Superior temporal gyrus (tissue), 1 donor: ENCODE measurements at regions not wholly inside any gene's neighbourhood (a gene's known extent, or its start where the extent isn't known, plus 50 kb on each side); places are given as distances from the start of the nearest gene placed in this dataset.

ENCODE experiments used
- DNase-seq: peaks from one replicate; pipeline ENCODE4 v3.0.0-alpha.2; 2016; ENCODE audit errors: extremely low spot score

DNA sequence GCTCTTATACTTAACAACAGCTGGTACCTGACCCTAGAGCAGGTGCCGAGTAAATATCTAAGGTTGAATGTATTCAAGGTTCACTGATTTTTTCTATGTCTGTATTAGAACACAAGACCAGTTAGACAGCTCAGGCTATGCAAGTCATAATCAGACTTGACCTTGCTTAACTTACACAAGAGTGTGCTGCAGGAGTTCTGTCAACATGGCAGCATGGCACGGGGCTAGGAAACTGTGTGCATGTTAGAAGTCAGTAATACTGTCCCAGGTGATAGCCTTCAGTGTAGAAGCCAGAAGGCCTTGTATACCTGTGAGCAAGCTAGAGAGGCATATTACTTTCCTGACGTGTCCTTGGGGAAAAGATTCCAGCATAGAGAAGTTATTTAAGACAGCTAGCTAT, 253.1 kb downstream of the FAT3 start:
- DNase-seq, result no peak

DNA sequence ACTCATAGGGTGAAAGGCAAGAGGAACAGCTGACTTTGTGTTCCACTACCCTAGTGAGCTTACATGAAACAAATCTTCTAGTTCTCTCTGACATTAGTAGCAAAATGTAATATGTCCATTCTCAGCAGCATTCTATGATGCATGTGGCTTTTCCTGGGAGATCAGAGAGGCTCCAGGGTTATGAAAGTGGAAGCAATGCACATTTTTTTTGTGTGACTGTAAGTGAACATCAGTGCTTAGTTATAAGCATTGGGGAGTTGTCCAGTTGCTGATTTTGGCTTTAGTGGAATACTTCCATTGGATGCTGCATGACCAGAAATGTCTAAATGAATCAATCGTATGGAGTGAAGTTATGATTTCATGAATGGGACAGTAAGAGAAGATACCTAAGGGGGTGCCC, 255.9 kb downstream of the FAT3 start:
- DNase-seq, result no peak

DNA sequence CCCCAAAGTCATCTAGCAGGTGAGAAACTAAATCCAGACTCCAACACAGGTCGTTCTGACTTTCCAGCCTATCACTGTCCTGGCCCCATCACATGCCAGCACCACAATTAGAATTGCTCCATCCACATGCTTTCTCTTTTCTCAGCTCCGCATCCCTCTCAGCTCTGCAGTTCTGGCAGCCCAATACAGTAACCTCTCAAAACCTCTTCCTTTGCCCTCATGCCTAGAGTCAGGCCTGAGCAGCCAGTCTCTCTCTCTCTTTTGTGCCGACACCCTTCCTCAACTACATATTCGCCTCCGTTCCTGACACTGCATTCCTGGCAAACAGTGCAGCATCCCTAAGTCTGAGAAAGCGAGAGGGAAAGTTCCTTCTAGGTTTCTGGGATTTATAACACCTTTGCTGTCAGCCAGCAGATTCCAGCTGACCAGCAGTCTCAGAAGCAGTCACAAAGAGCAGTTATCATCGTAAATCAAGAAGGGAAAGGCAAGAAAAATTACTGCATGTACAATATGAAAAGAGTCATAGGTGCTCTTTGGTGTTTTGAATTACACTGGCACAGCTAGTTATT, 258.0 kb downstream of the FAT3 start:
- no peak for DNase-seq

DNA sequence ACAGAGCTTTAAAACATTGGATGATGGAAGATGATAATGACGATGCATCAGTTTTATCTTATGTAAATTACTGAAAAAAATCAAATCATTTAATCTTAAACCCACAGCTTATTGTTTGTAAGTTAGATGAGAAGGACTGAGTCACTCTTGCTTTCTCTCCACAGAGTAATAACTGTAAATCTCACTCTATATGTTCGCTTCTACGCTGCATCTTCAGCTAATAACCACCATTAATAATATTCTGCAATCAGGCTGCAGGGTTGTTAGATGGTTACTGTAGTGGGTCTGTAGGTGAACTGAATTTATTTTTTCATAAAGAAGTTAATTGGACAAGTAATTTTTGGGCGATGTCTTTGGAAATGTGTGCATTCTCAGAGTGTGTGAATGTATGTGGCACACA, 260.0 kb downstream of the FAT3 start:
- DNase-seq, result no peak

DNA sequence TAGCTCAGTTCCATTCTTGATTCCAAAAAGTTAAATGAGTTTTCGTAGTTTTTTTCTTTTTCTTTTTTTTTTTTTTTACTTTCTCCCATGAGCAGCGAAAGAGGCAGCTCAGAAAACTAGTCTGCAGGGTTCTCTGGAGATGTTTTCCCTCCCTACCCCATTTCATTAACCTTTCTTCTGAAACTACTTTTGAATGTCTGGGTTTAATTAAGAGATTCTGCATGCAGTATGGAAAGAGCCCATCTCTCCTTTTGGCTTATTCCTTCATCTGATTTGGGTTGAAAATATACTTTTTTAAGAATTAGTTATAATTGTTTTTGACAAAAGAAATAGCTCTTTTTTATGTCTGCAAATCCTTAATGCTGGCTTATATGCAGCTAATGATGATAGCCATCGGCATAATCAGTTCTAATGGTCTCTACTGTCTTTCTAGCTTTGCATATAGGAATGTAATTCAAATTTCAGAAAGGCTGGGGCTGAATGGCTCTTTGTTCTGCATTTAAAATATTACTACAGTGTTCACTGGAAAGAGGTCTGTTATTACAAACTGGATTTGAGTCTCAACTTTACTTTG, 265.3 kb downstream of the FAT3 start:
- no peak for DNase-seq

DNA sequence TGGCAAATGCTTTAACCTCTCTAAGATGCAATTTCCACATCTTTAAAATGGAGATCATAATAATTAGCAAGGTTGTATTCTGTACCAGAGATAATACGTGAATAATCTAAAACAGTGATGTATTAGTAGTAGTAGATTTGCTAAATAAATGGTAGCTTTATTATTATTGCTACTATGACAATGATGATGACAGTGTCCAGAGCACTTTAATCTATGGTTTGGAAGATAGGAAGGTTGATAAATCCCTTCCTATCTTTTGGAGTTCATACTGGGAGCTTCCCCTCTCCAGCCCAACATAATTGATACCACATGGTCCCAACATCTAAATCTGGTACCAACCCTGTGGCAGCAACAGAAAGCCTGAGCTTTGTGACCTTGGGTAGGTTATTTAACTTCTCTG, 267.8 kb downstream of the FAT3 start:
- no peak for DNase-seq

DNA sequence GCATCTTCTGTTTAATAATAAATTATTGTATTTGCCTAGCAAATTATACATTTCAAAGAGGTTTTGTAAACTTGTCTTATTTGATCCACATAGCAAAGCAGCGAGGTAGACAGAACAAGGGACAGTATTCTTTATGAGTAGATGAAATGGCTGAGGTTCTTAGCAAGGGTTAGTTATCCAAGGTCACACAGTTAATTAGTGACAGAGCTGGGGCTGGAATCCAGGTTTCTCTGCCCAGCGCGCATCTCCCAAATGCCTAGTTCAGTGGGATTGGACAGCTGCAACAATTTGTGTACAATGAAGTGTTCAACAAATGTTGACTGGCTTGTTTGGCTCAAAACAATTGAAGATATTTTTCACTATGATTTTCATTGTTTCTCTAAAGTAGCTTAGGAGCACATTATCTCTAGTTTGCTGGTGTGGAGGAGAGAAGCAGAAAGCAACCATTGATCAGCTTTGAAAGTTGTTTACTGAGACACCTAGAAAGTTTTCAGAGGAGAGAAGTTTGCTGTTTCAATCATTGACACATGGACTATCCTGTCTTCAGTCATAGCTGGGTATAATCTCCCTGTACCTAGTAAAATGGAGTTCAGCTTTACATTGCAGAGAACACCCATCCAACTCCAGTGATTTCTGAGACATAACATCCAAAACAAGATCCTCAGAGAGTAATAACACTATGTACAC, 270.6 kb downstream of the FAT3 start:
- DNase-seq, result no peak

DNA sequence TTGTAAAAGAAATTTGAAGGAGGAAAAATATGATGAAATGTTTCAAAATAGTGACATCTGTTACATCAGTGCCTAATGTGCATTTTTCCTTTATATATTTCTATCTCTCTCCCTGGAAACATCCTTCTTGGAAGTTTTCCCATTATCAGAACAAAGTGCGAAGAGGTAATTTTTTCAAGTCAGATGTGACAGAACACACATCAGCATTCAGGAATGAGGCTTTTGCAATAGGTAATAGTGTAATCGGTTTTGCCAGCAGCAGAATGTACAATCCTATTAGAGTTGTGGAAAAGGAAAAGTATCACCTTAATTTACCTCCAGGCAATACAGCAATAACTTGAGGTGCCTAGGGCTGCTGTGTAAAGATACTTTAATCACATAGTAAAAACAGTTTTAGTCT, 275.8 kb downstream of the FAT3 start:
- DNase-seq, result no peak

DNA sequence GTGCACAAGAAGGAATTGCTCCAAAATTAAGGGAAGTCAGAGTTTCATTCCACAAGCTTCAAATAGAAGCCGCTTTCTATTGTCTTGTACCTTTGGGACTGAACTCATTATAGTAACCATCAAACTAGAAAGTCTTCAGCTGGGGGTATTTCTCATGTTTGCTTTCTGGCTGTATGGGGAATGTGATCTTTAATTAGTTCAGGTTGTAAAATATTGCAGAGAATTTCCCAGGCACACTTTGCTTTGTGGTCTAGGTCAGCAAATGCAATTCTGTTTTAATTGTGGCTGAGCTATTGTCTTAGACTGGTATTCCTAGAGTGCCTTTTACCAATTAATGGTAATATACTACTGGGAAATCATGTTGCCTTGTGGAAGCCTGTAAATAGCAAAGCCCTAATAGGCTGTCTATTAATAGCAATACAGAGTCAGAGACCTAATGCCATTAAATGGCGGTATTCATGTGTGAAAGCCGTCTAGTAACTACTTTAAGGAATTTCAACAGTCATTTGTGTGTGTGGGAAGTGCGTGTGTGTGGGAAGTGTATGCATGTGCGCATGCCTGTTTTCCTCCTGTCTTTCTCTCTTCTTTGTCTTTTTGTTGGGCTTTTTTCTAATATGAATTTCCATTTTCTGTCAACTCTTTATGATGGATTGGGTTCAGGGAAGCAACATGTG, 276.6 kb downstream of the FAT3 start:
- DNase-seq, result no peak

DNA sequence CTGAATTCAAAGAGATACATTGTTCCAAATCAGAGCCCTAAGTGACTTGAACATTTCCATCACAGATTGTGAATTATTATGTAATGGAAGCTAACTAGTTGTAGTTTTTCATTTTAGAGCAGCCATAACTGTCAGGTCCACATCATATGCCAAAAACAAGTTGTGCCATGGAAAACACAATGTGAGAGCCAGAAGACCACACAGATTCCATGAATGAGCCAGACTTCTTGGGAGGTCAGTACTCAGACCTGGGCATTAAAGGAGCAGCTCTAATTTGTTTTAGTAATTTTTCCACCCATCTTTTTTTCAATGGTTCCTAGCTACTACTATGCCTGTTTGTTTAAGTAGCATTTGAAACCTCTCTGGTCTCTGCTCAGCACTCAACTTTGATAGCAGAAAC, 279.4 kb downstream of the FAT3 start:
- DNase-seq, result no peak

DNA sequence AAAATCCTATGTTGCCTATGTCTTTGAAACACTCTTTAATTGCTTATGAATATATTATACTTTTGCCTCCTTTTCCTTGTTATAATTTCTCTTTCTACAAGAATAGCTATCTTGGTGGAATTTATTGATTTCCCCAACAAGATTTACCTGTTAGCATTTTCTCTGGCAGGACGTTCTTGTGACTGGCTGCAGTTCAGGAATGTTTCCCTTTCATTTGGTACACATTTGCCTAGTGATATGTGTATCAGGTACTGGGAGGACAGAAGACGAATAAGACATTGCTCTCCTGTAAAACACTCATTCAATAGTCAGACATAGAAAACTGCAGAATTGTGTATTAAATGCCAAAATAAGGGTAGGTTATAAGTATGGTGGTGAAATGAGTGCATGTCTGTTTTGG, 279.9 kb downstream of the FAT3 start:
- no peak for DNase-seq

DNA sequence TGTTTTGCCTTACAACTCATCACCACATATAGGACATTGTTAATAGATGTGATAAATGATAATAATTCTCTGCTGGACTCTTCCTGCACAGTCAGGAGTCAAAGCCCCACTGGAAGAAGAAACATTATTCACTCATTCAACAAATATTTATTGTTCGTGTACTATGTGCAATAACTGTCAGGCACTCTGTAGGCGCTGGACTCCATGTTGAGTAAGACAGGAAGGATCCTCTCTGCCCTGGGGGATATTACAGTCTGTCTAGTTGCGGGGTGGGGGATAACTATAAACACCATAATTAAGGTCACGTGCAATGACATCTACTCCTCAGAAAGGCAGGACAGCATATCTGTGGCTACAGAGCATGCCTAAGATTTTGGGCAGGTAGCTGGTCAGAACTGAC, 281.1 kb downstream of the FAT3 start:
- DNase-seq, result no peak

DNA sequence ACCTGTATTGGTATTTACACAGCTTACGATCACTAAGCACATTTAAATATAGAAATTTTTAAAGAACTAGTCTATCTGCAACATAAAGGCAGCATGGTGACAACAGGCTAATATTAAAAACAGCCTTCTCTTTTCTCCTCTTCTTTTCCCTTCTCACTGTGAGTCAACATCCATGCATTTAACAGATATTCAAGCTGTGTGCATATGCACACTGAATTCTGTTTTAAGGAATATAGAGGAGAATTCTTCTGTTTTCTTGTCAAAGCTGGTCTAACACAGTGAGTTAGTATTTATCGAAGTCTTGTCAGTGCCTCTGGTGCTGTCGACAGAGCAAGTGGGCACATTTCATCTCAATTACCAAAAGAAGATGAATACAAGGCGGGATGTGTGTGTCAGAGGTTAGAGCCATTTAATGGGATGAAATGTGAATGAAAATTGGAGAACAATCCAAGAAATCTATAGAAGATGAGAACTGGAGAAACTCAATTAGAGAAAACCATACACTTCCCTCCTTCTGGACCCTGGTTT, 282.3 kb downstream of the FAT3 start:
- DNase-seq, result no peak

DNA sequence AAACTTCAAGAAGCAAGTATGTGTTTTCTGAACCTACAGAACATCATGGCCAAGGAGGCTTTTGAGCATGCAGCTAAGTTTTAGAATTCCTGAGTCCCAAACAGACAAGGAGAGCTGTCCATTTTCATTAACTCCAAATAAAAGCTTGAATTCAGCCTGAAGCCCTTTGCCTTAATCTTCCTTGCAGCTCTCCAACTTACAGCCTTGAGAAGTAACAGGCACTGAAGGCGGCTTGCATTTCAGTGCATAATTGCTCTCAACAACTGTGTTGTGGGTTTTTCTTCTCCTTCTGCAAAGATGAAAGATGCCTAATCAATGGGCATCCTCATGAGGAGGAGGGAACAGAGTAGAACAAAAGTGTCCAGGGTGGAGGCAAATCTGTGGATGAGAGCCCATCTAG, 286.0 kb downstream of the FAT3 start:
- no peak for DNase-seq

DNA sequence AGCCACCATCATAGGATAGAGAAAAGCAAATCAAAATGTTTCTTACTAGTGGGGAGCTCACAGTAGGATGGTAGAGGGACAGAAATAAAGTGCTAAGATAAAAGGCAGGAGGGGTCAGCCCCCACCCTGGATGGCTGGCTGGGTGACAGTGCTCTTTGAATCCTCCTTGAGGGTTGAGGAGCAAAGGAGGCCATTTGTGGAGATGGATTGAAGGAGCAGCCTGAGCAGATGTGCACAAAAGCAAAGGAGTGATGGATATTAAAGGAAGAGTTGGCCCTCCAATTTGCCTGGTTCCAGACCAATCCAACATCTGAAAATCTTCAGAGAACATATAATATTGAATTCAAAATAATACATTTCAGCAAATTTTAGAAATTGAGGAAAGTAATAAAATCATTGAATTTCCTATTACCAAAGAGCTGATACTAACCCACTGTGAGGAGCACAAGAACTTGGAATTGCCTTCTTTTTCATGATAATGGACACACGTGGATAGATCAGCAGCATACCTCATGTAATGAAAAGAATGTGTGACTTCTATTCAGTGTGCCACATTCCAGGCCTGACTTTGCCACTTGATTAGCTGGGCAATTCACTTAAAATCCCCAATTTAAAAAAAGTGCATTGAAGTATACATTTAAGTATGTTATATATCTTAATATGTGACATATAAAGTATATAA, 287.0 kb downstream of the FAT3 start:
- no peak for DNase-seq

DNA sequence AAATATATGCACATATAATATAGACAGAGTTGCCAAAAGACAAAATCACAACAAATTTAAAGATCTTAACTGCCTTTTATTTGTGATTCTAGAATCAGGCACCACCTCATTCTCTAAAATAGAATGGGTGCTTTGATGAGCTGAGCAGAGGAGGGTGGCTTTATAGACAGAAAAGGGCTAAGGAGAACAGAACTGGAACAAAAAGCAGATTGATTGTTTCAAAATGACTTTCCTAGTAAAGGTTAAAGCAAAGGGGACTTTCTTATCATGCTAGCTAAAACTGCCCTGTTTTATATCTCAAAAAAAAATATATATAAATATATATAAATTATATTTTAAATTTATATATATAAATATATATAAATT, 287.6 kb downstream of the FAT3 start:
- DNase-seq, result no peak

DNA sequence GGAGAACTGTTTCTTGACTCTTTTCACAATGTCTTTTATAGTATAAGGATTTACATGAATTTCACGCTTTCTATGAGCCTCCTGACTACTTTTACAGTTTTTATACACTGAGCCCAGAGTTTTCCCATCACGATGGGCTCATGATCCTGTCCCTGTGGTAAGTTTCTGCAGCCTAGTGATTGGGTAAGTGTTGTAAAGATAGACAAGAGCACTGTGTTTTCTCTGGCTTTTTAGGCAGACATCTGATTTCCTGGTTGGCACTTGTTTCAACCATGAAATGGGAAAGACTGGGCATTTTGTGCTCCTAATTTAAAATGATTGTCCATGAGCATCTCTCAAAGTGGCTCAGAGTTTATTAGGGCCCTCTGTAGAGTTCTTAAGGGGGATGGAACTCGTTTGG, 299.0 kb downstream of the FAT3 start:
- no peak for DNase-seq

DNA sequence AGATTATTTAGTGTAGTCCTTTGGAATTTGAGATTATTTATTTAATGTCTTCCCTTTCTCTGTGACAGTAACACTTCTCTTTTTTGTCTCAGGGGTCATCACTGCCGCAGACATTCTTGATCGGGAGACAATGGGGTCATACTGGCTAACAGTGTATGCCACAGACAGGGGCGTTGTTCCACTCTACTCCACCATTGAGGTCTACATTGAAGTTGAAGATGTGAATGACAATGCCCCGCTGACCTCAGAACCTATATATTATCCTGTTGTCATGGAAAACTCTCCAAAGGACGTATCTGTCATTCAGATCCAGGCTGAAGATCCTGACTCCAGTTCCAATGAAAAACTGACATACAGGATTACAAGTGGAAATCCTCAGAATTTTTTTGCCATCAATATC, 299.9 kb downstream of the FAT3 start:
- no peak for DNase-seq

DNA sequence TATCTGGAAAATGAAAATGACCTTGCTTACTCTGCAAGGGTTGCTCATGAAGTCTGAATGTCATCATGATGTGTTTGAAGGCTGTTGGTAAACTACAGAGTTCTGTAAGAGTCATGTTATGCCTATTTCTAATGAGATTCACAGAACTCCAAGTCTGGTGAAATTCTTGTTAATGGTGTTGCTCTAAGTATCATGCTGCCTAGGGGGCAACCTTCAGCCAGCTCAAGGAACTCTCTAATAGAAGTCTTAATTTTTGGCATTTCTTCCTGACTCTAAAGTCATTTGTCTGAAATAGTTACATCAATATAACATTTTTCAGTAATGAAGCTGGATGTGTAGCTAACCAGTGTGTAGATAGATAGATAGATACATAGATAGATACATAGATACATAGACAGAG, 302.8 kb downstream of the FAT3 start:
- no peak for DNase-seq

DNA sequence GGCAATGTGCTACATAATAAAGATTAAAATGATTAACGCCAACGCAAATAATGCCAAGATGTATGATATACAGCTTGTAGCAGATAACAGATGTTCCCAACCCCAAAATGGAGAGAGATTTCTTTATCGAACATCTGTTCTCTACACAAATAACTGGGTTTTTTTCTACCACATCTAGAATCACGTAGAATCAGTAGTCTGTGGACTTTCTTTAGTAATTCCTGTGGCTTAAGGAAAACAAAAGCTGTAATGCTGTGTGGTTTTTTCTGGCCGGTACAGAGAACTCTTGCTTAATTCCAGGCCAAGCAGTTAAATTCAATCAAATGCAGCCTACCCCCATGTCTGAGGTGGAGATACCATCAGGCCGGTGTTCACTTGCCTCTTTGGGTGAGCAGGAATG, 303.4 kb downstream of the FAT3 start:
- DNase-seq, result no peak

DNA sequence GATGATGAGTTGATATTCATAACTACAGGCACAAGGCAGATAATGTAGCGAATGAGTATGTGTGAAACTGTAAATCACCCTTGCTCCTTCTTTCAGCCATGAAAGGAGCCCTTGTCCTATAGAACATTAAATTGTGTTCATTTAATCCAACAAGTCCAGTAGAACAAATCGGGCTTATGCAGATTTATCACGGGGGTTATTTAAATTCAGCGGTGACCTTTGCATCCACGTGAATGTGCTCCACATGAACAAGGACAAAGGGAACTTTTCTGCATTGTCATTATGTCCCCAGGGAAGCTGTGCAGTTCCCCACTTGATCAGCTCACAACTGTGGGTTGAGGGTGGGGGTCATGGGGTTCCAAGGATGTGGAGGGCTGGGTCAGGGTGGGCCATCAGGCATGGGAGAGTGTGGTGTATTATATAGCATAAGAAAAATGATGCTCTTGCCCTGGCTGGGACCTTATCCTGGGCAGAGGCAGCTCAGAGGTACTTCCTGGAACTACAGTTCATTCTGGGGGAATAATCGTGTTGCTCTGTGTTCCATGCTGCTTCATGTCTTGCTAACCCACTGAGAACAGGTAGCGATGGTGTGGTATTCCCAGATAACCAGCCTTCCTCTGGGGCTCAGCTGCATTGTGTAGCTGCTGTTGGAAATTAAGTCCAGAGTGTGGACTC, 306.6 kb downstream of the FAT3 start:
- DNase-seq, result no peak
